ENCODE measurements at regions not wholly inside any gene's neighbourhood (a gene's known extent, or its start where the extent isn't known, plus 50 kb on each side); places are given as distances from the start of the nearest gene placed in this dataset.

- H3K27me3 ChIP-seq (ENCODE audit: insufficient read depth, low read length): no peaks in the 10 kb centered on the region
- H4K20me1 ChIP-seq (ENCODE audit: insufficient read depth, low read length): no peaks in the 10 kb centered on the region
- H3K9ac ChIP-seq (ENCODE audit: low read length): no peak overlapping the region
- H2AFZ ChIP-seq (ENCODE audit: low read length): no peak overlapping the region
- H3F3A ChIP-seq (ENCODE audit: insufficient read depth, low read length): no peaks in the 10 kb centered on the region
- no peaks in the 10 kb centered on the region for H3K4me1 ChIP-seq (ENCODE audit: insufficient read depth, low read length, severe bottlenecking)
- H3K9me3 ChIP-seq (ENCODE audit: low read length): no peaks in the 10 kb centered on the region
- no peaks in the 10 kb centered on the region for H3K79me2 ChIP-seq (ENCODE audit: insufficient read depth, low read length)
- no peak overlapping the region for H3K4me2 ChIP-seq (ENCODE audit: low read length)
- H3K9me2 ChIP-seq (ENCODE audit: low read depth, low read length): no peaks in the 10 kb centered on the region
- TF ChIP-seq CTCF (IDR thresholded peaks at IDR 0.05; ENCODE audit: low read length) (no peak), EZH2 (IDR thresholded peaks at IDR 0.05; ENCODE audit: borderline replicate concordance, low read length) (no peak)
- no peak overlapping the region for H3K4me3 ChIP-seq (ENCODE audit: low read depth, low read length, poor library complexity, severe bottlenecking)
- H3K27ac ChIP-seq (ENCODE audit: low read depth, low read length, poor library complexity, severe bottlenecking): no peak overlapping the region
- H3K36me3 ChIP-seq (ENCODE audit: insufficient read depth, low read length): no peaks in the 10 kb centered on the region
Observed at GRCh38 chr2:149915151-149915550, 327.6 kb upstream of the MMADHC start.

DNA sequence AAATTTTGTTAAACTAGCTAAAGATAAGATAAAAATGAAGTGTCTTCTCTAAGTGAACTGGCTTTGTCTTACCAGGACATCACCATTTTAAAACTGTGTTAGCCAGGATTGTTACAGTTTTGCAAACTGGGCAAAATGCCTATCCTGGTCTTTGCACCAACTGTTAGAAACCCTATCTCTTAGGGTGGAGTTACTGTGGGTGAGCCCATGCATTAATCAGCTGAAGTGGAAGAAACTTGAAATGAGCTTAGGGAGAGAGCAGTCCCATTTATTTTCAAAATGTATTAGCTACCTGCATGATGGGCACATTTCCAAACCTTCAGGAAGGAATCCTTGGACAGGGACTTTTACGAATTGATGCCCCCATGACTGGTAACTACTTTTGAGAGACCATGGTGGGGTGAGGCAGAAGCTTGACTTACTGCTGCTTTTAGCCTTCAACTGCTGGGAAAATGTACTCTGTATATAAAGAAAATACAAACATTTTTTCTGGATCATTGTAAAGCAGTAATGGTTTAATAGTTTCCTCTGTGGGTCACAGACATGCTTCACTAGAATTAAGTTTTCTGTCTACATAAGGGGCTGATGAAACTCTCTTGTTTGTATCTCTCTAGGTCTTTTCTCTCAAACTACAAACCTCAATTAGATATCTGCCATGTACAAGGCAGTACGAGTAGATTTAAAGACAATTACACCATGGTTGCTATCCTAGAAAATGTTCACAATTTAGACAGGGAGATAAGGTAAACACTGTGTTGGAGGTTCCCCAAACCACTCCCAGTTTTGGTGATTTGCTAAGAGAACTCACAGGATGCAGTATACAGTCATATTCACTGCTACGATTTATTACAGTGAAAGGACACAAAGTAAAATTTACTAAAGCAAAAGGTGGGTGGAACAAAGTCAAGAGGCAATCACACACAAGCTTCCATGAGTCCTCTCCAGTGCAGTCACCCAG, 321.4 kb upstream of the MMADHC start:
- H3K9ac ChIP-seq (ENCODE audit: low read length): no peak overlapping the region
- H4K20me1 ChIP-seq (ENCODE audit: insufficient read depth, low read length): no peaks in the 10 kb centered on the region
- no peak for TF ChIP-seq EZH2 (IDR thresholded peaks at IDR 0.05; ENCODE audit: borderline replicate concordance, low read length)
- TF ChIP-seq CTCF (IDR thresholded peaks at IDR 0.05; ENCODE audit: low read length): no peak
- no peaks in the 10 kb centered on the region for H3K4me1 ChIP-seq (ENCODE audit: insufficient read depth, low read length, severe bottlenecking)
- H3K4me2 ChIP-seq (ENCODE audit: low read length): no peak overlapping the region
- H2AFZ ChIP-seq (ENCODE audit: low read length): no peak overlapping the region
- H3K27me3 ChIP-seq (ENCODE audit: insufficient read depth, low read length): no peaks in the 10 kb centered on the region
- H3K9me3 ChIP-seq (ENCODE audit: low read length): no peaks in the 10 kb centered on the region
- no peaks in the 10 kb centered on the region for H3F3A ChIP-seq (ENCODE audit: insufficient read depth, low read length)
- no peak overlapping the region for H3K4me3 ChIP-seq (ENCODE audit: low read depth, low read length, poor library complexity, severe bottlenecking)
- no peaks in the 10 kb centered on the region for H3K36me3 ChIP-seq (ENCODE audit: insufficient read depth, low read length)
- no peak overlapping the region for H3K27ac ChIP-seq (ENCODE audit: low read depth, low read length, poor library complexity, severe bottlenecking)
- no peaks in the 10 kb centered on the region for H3K9me2 ChIP-seq (ENCODE audit: low read depth, low read length)
- H3K79me2 ChIP-seq (ENCODE audit: insufficient read depth, low read length): no peaks in the 10 kb centered on the region

DNA sequence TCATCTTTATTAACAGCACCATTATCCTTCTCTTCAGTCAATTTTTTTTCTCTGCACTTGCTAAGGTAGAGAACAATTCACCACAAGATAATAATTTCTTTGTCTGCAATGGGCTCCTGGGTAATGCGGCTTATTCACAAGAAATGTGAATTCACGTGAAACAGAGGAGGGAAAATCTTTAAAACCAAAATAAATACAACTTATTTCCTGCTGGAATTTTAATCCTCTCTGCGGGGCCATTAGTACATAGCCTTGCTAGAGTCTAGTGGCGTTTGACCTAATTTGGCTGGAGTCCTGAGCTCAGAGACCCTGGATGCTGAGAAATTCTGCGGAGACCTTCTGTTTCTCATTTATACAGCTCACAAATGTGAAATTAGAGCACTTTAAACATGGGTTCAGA, 319.3 kb upstream of the MMADHC start:
- H3K27me3 ChIP-seq (ENCODE audit: insufficient read depth, low read length): no peaks in the 10 kb centered on the region
- TF ChIP-seq EZH2 (IDR thresholded peaks at IDR 0.05; ENCODE audit: borderline replicate concordance, low read length): no peak
- TF ChIP-seq CTCF (IDR thresholded peaks at IDR 0.05; ENCODE audit: low read length): no peak
- H3K4me2 ChIP-seq (ENCODE audit: low read length): no peak overlapping the region
- H4K20me1 ChIP-seq (ENCODE audit: insufficient read depth, low read length): no peaks in the 10 kb centered on the region
- no peaks in the 10 kb centered on the region for H3K4me1 ChIP-seq (ENCODE audit: insufficient read depth, low read length, severe bottlenecking)
- H3K9me2 ChIP-seq (ENCODE audit: low read depth, low read length): no peaks in the 10 kb centered on the region
- H3K36me3 ChIP-seq (ENCODE audit: insufficient read depth, low read length): no peaks in the 10 kb centered on the region
- H3K79me2 ChIP-seq (ENCODE audit: insufficient read depth, low read length): no peaks in the 10 kb centered on the region
- no peaks in the 10 kb centered on the region for H3K9me3 ChIP-seq (ENCODE audit: low read length)
- no peak overlapping the region for H3K27ac ChIP-seq (ENCODE audit: low read depth, low read length, poor library complexity, severe bottlenecking)
- no peak overlapping the region for H2AFZ ChIP-seq (ENCODE audit: low read length)
- no peak overlapping the region for H3K9ac ChIP-seq (ENCODE audit: low read length)
- H3K4me3 ChIP-seq (ENCODE audit: low read depth, low read length, poor library complexity, severe bottlenecking): no peak overlapping the region
- H3F3A ChIP-seq (ENCODE audit: insufficient read depth, low read length): no peaks in the 10 kb centered on the region
